Stimulated activated effector memory CD8-positive, alpha-beta T cell treated with anti-CD3 and anti-CD28 coated beads, Interleukin-12 subunit alpha, Interleukin-12 subunit beta, amount 100 ng/mL, for 72 hours (primary cell): ENCODE measurements at regions not wholly inside any gene's neighbourhood (a gene's known extent, or its start where the extent isn't known, plus 50 kb on each side); places are given as distances from the start of the nearest gene placed in this dataset.
A peak's percentile ranks its signal among the peaks of the same experiment; 100 is the strongest.

Experiments used
- ATAC-seq: fragments of 150-1000 bp; cut with Tn5 transposase; 2 replicates; pipeline ENCODE4 v1.10.0; 2021
- DNase-seq, 2 donors: peaks; one replicate each; pipeline ENCODE4 v3.0.0; 2021 to 2022; ENCODE audit warnings: low spot score in 2 of 2
- H3K27ac Mint-ChIP-seq: one replicate; pipeline ENCODE4 v1.8.0; 2022; ENCODE audit warnings: mild to moderate bottlenecking, mixed read lengths
- H3K36me3 Mint-ChIP-seq: one replicate; pipeline ENCODE4 v1.8.0; 2022; ENCODE audit warnings: mild to moderate bottlenecking, mixed read lengths
- H3K4me1 Mint-ChIP-seq: one replicate; pipeline ENCODE4 v1.8.0; 2022; ENCODE audit warnings: mixed read lengths
- H3K4me3 Mint-ChIP-seq: one replicate; pipeline ENCODE4 v1.8.0; 2022; ENCODE audit warnings: mild to moderate bottlenecking, mixed read lengths
- H3K9me3 Mint-ChIP-seq: one replicate; pipeline ENCODE4 v1.8.0; 2022; ENCODE audit warnings: mixed read lengths

DNA sequence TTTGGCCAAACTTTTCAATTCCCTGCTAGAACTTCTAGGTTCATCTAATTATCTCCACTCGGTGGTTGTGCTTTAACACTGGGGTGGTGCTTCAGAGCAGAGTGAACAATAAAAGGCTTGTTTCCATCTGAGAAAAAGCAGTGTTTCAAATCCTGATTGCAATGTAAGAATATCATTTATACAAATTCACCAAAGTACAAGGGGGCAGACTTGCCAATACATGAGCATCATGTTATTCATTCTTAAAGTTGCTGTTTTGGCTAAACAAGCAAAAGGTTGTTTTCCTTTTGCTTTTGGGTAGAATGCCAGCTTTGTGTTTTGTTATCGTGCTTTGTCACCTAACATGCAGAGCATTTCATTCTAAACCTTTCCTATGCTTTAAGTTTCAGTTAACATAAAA, 78.5 kb upstream of the UBAC2 start:
- Mint-ChIP-seq H3K36me3 (no peaks in the 10 kb centered on the region), H3K27ac (no peak overlapping the region), H3K4me1 (peaks cover 44% of the 10 kb centered on the region), H3K4me3 (no peak overlapping the region), H3K9me3 (peaks cover 5% of the 10 kb centered on the region)
- ATAC-seq (no peak), DNase-seq (no peak)

DNA sequence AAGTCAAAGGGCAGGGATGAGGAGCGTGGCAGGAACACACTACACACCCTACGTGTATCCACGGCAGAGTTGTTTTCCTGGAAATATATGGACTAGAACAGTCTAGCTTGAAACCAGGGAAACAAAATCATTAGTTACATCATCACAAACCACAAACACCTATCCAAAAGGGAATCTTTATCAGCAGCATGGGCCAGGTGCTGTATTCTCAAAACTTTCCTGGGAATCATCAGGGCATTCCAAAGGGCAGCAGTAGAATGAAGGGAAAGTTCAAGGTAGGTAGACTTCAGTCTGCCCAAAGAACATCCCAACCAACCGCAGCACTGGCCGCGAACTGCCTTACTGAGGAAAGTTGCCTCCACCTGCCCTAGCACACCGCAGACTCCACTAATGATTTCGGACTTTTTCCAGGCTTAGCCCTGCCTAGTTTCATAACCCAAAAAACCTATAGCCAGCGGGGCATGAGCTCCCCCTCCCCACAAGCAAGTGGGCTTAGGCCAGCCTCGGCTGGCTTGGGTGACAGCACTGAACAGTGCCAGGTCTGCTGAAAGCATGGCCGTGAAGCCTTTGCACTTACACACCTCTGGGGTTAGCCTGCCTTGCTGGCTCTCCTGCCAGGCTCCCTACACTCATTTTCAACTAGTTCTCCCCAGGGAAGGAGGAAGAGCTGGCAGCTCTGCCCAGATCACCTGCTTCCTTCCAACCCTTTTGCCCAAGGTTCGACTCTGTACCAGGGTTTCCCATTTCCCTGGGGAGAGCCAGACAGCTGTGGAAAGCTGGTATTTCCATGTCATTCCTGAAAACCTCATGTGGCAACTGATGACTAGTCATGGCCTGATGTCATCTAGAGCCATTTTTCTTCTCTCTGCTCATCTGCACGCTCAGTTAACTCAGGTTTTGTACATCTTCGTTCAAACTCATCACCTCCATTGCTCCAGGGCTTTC, 77.3 kb upstream of the UBAC2 start:
- H3K4me1 Mint-ChIP-seq = peaks cover 44% of the 10 kb centered on the region
- H3K27ac Mint-ChIP-seq = no peak overlapping the region
- no peak overlapping the region for H3K4me3 Mint-ChIP-seq
- no peaks in the 10 kb centered on the region for H3K36me3 Mint-ChIP-seq
- DNase-seq (no peak), ATAC-seq (no peak)
- H3K9me3 Mint-ChIP-seq = peaks cover 5% of the 10 kb centered on the region

- Mint-ChIP-seq H3K4me1 (peaks cover 44% of the 10 kb centered on the region), H3K27ac (no peak overlapping the region), H3K9me3 (peaks cover 5% of the 10 kb centered on the region), H3K36me3 (no peaks in the 10 kb centered on the region), H3K4me3 (peak overlapping the region; percentile 46)
- DNase-seq (no peak), ATAC-seq (no peak)
These were observed 76.6 kb upstream of the UBAC2 start for GRCh38 chr13:99124046-99124400.

DNA sequence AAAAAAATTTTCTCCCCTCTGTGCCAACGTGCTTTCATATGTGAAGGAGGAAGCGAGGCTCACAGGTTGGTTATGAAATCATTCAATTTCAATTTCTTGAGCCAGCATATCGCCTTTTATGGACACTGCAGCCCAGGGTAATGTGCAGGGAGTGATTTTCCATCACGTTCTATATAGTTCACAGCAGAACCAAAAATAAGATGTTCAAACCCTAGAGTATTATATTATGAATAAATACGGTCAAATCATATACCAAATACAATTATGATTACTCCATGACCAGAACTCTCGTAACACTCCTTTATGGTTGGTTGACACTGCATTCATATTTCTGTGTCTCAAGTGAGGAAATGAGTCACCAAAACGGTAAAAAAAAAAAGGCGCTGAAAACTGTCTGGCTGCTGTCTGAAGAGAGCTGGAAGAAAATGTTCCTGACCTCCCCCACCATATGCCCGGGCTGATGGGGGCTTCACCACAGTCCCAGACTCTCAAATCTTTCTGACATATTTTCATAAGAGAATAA, 75.8 kb upstream of the UBAC2 start:
- Mint-ChIP-seq H3K27ac (peak overlapping the region; percentile 64), H3K4me1 (peaks cover 40% of the 10 kb centered on the region), H3K9me3 (peaks cover 5% of the 10 kb centered on the region), H3K36me3 (no peaks in the 10 kb centered on the region), H3K4me3 (peak overlapping the region; percentile 46)
- ATAC-seq (peak; percentile 97), DNase-seq (peak in 1 of 2 donors; percentile 69)

DNA sequence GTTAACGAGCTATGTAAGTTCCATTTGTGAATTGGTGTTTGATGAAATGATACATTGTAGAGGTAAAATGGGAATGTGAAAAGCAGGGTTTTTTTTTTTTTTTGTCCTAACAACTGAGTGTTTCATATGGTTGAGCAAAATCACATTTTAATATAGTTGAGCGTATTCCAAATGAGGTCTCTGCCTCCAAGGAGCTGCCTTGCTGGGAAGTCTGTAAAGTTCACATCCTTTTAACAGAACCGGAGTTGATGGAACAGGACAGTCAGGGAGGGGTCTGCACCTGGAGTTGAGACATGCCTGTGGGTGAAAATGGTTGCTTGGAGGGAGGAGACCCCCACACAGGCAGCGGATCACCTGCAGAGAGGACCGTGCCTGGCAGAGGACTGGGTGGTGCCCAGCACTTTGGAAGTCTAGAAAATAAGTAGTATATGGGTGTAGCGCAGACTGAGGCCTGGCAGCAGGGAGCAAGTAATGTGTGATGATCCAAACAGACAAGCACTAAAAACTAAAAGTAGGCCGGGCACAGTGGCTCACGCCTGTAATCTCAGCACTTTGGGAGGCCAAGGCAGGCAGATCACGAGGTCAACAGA, 75.2 kb upstream of the UBAC2 start:
- Mint-ChIP-seq H3K36me3 (no peaks in the 10 kb centered on the region), H3K4me3 (peak overlapping the region; percentile 46), H3K9me3 (peaks cover 3% of the 10 kb centered on the region), H3K27ac (peak overlapping the region; percentile 64), H3K4me1 (peaks cover 34% of the 10 kb centered on the region)
- no peak for DNase-seq
- no peak for ATAC-seq

- Mint-ChIP-seq H3K4me3 (no peak overlapping the region), H3K4me1 (peaks cover 28% of the 10 kb centered on the region), H3K9me3 (no peaks in the 10 kb centered on the region), H3K36me3 (no peaks in the 10 kb centered on the region), H3K27ac (no peak overlapping the region)
- DNase-seq (no peak), ATAC-seq (no peak)
These were observed 73.8 kb upstream of the UBAC2 start for GRCh38 chr13:99126821-99127220.

DNA sequence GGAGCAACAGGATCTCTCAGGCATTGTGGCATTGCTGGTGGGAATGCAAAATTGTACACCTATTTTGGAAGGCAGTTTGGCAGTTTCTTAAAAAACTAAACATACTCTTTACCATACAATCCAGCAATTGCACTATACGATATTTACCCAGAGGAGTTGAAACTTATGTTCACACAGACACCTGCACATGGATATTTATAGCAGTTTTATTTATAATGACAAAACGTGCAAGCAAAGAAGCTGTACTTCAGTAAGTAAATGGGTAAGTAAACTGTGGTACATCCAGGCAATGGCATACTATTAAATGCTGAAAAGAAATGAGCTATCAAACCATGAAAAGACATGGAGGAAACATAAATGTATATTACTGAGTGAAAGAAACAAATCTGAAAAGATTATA, 71.6 kb upstream of the UBAC2 start:
- no peaks in the 10 kb centered on the region for H3K9me3 Mint-ChIP-seq

GRCh38 chr13:99129951-99130350, 70.7 kb upstream of the UBAC2 start:
- Mint-ChIP-seq H3K4me1 (peaks cover 7% of the 10 kb centered on the region), H3K36me3 (no peaks in the 10 kb centered on the region), H3K9me3 (no peaks in the 10 kb centered on the region), H3K4me3 (no peak overlapping the region), H3K27ac (no peak overlapping the region)
- DNase-seq = no peak
- no peak for ATAC-seq

More for the DNA sequence above, 71.6 kb upstream of the UBAC2 start:
- Mint-ChIP-seq H3K4me1 (peaks cover 16% of the 10 kb centered on the region), H3K36me3 (no peaks in the 10 kb centered on the region), H3K27ac (no peak overlapping the region), H3K4me3 (no peak overlapping the region)
- DNase-seq (no peak), ATAC-seq (no peak)

- ATAC-seq = no peak
- H3K36me3 Mint-ChIP-seq = no peaks in the 10 kb centered on the region
- no peak for DNase-seq
- H3K4me3 Mint-ChIP-seq = no peak overlapping the region
- H3K4me1 Mint-ChIP-seq = no peaks in the 10 kb centered on the region
- no peaks in the 10 kb centered on the region for H3K9me3 Mint-ChIP-seq
- peak overlapping the region; percentile 59 for H3K27ac Mint-ChIP-seq
These were observed 69.2 kb upstream of the UBAC2 start for GRCh38 chr13:99131410-99131809.

- Mint-ChIP-seq H3K9me3 (no peaks in the 10 kb centered on the region), H3K4me3 (no peak overlapping the region), H3K4me1 (no peaks in the 10 kb centered on the region), H3K27ac (no peak overlapping the region), H3K36me3 (no peaks in the 10 kb centered on the region)
- DNase-seq (no peak), ATAC-seq (no peak)
These were observed 68.3 kb upstream of the UBAC2 start for GRCh38 chr13:99132295-99132835.

DNA sequence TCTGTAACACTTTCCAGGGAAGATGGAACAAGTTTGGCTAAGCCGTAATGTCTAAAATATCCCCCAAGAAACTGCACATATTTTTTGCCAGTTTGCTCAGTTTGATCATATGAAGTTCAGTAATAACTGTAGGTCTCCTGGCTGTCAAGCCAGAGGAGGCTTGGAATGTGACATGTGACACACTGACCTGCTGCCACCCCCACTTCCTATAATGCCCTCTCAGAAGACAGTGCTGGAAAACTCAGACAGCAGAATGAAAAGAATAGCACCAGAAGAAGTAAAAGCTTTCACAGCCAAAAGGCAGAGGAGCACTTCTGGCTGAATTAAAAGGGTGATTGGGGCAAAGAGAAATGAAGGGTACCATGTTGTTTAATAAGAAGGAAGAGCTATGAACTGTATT, 67.4 kb upstream of the UBAC2 start:
- Mint-ChIP-seq H3K27ac (no peak overlapping the region), H3K9me3 (no peaks in the 10 kb centered on the region), H3K4me3 (no peak overlapping the region), H3K36me3 (no peaks in the 10 kb centered on the region), H3K4me1 (no peaks in the 10 kb centered on the region)
- ATAC-seq = no peak
- no peak for DNase-seq

GRCh38 chr13:99133848-99134247, 66.8 kb upstream of the UBAC2 start:
- H3K9me3 Mint-ChIP-seq = no peaks in the 10 kb centered on the region
- H3K27ac Mint-ChIP-seq = no peak overlapping the region
- no peak overlapping the region for H3K4me3 Mint-ChIP-seq
- no peaks in the 10 kb centered on the region for H3K36me3 Mint-ChIP-seq
- DNase-seq (no peak), ATAC-seq (no peak)
- no peaks in the 10 kb centered on the region for H3K4me1 Mint-ChIP-seq

GRCh38 chr13:99135591-99135990, 65.1 kb upstream of the UBAC2 start:
- ATAC-seq = no peak
- Mint-ChIP-seq H3K36me3 (no peaks in the 10 kb centered on the region), H3K27ac (no peak overlapping the region), H3K4me3 (no peak overlapping the region), H3K9me3 (no peaks in the 10 kb centered on the region), H3K4me1 (no peaks in the 10 kb centered on the region)
- DNase-seq = no peak

DNA sequence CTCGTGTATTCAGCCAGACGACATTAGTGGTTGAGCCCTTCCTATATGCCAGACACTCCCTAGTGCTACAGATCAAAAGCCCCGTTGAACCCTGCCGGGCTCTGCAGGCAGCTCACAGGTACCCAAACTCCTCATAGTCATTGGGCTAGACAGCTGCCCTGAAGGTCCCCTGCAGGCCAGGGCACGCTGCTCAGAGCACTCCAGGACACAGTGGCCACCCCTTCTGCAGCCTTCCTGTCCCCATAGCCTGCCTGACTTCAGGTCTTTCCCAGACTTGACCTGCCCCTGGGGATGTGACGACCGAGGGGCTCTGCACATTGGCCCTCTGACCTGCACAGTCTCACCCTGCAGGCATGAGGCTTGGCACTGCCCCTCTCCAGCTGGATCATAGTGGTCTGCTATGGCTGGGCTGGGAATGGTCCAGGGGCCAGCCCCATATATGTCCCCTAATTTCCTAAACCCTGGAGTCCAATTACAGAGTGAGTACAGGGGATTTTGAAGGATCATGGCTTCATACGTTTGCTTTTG, 64.2 kb upstream of the UBAC2 start:
- Mint-ChIP-seq H3K36me3 (no peaks in the 10 kb centered on the region), H3K9me3 (no peaks in the 10 kb centered on the region), H3K27ac (no peak overlapping the region), H3K4me1 (no peaks in the 10 kb centered on the region), H3K4me3 (no peak overlapping the region)
- no peak for DNase-seq
- ATAC-seq = peak; percentile 36

DNA sequence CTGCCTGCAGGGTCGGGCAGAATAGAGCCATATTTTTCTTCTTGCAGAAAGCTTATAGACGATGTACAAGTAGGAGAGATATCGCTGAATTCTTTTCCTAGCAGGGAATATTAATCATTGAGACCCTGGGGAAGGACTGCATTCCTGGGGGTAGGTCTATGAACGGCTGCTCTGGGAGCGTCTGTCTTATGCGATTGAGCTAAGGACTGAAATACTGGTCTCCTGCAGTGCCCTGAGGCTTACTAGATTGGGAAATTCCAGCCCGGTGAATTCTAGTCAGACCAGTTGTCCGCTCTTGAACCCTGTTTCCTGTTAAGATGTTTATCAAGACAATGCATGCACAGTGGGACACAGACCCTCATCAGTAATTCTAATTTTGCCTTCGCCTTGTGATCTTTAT, 59.8 kb upstream of the UBAC2 start:
- DNase-seq (no peak), ATAC-seq (no peak)
- Mint-ChIP-seq H3K27ac (no peak overlapping the region), H3K36me3 (no peaks in the 10 kb centered on the region), H3K9me3 (no peaks in the 10 kb centered on the region), H3K4me1 (no peaks in the 10 kb centered on the region), H3K4me3 (no peak overlapping the region)
